ENCODE measurements at regions not wholly inside any gene's neighbourhood (a gene's known extent, or its start where the extent isn't known, plus 50 kb on each side); places are given as distances from the start of the nearest gene placed in this dataset.

DNA sequence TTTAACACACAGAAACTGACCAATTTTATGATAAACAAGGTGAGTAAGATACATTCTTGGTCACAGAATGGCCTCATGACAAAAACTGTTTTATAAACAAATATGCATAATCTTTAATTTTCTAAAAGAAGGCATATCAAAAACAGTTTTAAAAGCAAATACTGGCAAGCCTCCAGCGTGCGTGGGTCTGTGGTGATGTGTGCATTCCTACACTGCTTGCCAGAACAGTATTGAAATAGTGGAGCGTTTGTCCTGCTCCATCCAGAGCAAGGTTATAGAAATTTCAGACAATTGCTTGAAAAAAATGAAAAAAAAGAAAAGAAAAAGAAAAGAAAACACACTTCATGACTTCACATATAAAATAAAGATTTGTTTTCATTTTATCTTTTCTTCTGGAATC, 140.9 kb downstream of the MZT1 start:
- DNase-seq (ENCODE audit: low spot score) (no peak), ATAC-seq (no peak), FAIRE-seq (no peak)
- no peak overlapping the region for H3K27ac ChIP-seq (ENCODE audit: extremely low read length, insufficient read depth, low read length)
- CTCF ChIA-PET (ENCODE audit: low intra/inter-chr PET ratio, low total read pairs), result no interaction called here
- WGBS (ENCODE audit: low lambda C conversion rate), result 0% methylated on average over 3 of the region's 3 CpGs
- intact Hi-C loops (cut with micrococcal nuclease; ENCODE audit: unreplicated experiment) (no loop called here), in situ Hi-C loops (cut with HindIII; ENCODE audit: extremely low pct_ligation_motif_present, low pct_unique_long_range_greater_than_20kb) (no loop called here)
- H3K4me3 ChIP-seq (replicated peaks in 1 of 3; ENCODE audit: insufficient read depth in 1 of 3, low read depth in 2 of 3, low read length in 3 of 3), result no peak overlapping the region
- H3K9ac ChIP-seq (ENCODE audit: insufficient read depth, low read depth, low read length), result no peak overlapping the region
- BruUV-seq (replicated peaks), result no TSS peak
- no peak overlapping the region for H2AFZ ChIP-seq (ENCODE audit: low read length)
- H3K79me2 ChIP-seq (ENCODE audit: insufficient read depth, low read length), result no peaks in the 10 kb centered on the region
- H3K4me1 ChIP-seq (ENCODE audit: insufficient read depth, low read length), result no peaks in the 10 kb centered on the region
- H3K36me3 ChIP-seq (replicated peaks in 1 of 2; ENCODE audit: control insufficient read depth in 1 of 2, insufficient read depth in 2 of 2, low read length in 2 of 2), result no peaks in the 10 kb centered on the region
- POLR2A ChIA-PET, result no interaction called here
- H3K4me2 ChIP-seq (ENCODE audit: low read depth, low read length), result no peak overlapping the region
- H3K27me3 ChIP-seq (ENCODE audit: control insufficient read depth in 1 of 2, insufficient read depth in 2 of 2, low read length in 2 of 2), result no peaks in the 10 kb centered on the region
- H4K20me1 ChIP-seq (ENCODE audit: insufficient read depth, low read length), result no peaks in the 10 kb centered on the region
- no peaks in the 10 kb centered on the region for H3K9me3 ChIP-seq (ENCODE audit: low read length)
- TF ChIP-seq ZNF768 (CRISPR knock-in tag; IDR thresholded peaks at IDR 0.05) (no peak), TEAD2 (CRISPR knock-in tag; IDR thresholded peaks at IDR 0.05) (no peak), ZNF343 (CRISPR knock-in tag; IDR thresholded peaks at IDR 0.05) (no peak), ZNF790 (CRISPR knock-in tag; IDR thresholded peaks at IDR 0.05; ENCODE audit: borderline replicate concordance) (no peak), PRPF4 (IDR thresholded peaks at IDR 0.05; ENCODE audit: low read depth, low read length, poor library complexity, severe bottlenecking) (no peak), FOXO1 (CRISPR knock-in tag; IDR thresholded peaks at IDR 0.05) (no peak), HMG20B (CRISPR knock-in tag; conservative IDR thresholded peaks at IDR 0.05) (no peak), U2AF1 (optimal IDR thresholded peaks at IDR 0.05; ENCODE audit: low read depth, low read length) (no peak), SIX1 (CRISPR knock-in tag; IDR thresholded peaks at IDR 0.05; ENCODE audit: borderline replicate concordance) (no peak), ELF1 (CRISPR knock-in tag; IDR thresholded peaks at IDR 0.05) (no peak), ZNF33B (CRISPR knock-in tag; IDR thresholded peaks at IDR 0.05) (no peak), ZNF230 (CRISPR knock-in tag; IDR thresholded peaks at IDR 0.05) (no peak)
- TF ChIP-seq, protein P1, sequence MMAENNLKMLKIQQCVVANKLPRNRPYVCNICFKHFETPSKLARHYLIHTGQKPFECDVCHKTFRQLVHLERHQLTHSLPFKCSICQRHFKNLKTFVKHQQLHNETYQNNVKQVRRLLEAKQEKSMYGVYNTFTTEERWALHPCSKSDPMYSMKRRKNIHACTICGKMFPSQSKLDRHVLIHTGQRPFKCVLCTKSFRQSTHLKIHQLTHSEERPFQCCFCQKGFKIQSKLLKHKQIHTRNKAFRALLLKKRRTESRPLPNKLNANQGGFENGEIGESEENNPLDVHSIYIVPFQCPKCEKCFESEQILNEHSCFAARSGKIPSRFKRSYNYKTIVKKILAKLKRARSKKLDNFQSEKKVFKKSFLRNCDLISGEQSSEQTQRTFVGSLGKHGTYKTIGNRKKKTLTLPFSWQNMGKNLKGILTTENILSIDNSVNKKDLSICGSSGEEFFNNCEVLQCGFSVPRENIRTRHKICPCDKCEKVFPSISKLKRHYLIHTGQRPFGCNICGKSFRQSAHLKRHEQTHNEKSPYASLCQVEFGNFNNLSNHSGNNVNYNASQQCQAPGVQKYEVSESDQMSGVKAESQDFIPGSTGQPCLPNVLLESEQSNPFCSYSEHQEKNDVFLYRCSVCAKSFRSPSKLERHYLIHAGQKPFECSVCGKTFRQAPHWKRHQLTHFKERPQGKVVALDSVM (CRISPR knock-in tag; IDR thresholded peaks at IDR 0.05), result no peak
- TF ChIP-seq, protein P2, sequence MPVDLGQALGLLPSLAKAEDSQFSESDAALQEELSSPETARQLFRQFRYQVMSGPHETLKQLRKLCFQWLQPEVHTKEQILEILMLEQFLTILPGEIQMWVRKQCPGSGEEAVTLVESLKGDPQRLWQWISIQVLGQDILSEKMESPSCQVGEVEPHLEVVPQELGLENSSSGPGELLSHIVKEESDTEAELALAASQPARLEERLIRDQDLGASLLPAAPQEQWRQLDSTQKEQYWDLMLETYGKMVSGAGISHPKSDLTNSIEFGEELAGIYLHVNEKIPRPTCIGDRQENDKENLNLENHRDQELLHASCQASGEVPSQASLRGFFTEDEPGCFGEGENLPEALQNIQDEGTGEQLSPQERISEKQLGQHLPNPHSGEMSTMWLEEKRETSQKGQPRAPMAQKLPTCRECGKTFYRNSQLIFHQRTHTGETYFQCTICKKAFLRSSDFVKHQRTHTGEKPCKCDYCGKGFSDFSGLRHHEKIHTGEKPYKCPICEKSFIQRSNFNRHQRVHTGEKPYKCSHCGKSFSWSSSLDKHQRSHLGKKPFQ (CRISPR knock-in tag; IDR thresholded peaks at IDR 0.05; ENCODE audit: insufficient replicate concordance), result no peak
- TF ChIP-seq, protein P3, sequence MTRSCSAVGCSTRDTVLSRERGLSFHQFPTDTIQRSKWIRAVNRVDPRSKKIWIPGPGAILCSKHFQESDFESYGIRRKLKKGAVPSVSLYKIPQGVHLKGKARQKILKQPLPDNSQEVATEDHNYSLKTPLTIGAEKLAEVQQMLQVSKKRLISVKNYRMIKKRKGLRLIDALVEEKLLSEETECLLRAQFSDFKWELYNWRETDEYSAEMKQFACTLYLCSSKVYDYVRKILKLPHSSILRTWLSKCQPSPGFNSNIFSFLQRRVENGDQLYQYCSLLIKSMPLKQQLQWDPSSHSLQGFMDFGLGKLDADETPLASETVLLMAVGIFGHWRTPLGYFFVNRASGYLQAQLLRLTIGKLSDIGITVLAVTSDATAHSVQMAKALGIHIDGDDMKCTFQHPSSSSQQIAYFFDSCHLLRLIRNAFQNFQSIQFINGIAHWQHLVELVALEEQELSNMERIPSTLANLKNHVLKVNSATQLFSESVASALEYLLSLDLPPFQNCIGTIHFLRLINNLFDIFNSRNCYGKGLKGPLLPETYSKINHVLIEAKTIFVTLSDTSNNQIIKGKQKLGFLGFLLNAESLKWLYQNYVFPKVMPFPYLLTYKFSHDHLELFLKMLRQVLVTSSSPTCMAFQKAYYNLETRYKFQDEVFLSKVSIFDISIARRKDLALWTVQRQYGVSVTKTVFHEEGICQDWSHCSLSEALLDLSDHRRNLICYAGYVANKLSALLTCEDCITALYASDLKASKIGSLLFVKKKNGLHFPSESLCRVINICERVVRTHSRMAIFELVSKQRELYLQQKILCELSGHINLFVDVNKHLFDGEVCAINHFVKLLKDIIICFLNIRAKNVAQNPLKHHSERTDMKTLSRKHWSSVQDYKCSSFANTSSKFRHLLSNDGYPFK (CRISPR knock-in tag; IDR thresholded peaks at IDR 0.05; ENCODE audit: borderline replicate concordance), result no peak
- TF ChIP-seq, protein P4, sequence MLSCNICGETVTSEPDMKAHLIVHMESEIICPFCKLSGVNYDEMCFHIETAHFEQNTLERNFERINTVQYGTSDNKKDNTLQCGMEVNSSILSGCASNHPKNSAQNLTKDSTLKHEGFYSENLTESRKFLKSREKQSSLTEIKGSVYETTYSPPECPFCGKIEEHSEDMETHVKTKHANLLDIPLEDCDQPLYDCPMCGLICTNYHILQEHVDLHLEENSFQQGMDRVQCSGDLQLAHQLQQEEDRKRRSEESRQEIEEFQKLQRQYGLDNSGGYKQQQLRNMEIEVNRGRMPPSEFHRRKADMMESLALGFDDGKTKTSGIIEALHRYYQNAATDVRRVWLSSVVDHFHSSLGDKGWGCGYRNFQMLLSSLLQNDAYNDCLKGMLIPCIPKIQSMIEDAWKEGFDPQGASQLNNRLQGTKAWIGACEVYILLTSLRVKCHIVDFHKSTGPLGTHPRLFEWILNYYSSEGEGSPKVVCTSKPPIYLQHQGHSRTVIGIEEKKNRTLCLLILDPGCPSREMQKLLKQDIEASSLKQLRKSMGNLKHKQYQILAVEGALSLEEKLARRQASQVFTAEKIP (CRISPR knock-in tag; IDR thresholded peaks at IDR 0.05; ENCODE audit: borderline replicate concordance), result no peak
- TF ChIP-seq, protein P5, sequence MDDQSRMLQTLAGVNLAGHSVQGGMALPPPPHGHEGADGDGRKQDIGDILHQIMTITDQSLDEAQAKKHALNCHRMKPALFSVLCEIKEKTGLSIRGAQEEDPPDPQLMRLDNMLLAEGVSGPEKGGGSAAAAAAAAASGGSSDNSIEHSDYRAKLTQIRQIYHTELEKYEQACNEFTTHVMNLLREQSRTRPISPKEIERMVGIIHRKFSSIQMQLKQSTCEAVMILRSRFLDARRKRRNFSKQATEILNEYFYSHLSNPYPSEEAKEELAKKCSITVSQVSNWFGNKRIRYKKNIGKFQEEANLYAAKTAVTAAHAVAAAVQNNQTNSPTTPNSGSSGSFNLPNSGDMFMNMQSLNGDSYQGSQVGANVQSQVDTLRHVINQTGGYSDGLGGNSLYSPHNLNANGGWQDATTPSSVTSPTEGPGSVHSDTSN (CRISPR knock-in tag; IDR thresholded peaks at IDR 0.05; ENCODE audit: borderline replicate concordance), result no peak
